ENCODE measurements at regions not wholly inside any gene's neighbourhood (a gene's known extent, or its start where the extent isn't known, plus 50 kb on each side); places are given as distances from the start of the nearest gene placed in this dataset.

DNA sequence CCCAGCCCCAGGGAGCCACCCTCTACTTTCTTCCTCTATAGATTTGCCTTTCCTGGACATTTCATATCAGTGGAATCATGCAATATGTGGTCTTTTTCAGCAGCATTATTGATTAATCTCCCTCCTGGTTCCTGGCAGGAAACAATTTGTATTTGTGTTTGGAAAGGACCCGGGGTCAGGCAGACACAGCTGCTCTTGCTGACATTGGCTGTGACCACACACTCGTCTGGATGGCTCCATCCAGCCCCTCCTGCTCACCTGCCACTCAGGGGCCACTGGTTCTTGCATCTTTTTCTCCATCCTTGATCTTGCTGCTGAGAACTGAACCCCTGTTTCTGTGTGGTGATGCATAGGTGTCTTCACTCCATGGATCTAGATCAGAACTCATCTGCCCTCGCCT, 176.6 kb upstream of the MKI67 start:
- no peak overlapping the region for H3K4me3 ChIP-seq (ENCODE audit: low read depth, low read length)
- TF ChIP-seq, protein P1, sequence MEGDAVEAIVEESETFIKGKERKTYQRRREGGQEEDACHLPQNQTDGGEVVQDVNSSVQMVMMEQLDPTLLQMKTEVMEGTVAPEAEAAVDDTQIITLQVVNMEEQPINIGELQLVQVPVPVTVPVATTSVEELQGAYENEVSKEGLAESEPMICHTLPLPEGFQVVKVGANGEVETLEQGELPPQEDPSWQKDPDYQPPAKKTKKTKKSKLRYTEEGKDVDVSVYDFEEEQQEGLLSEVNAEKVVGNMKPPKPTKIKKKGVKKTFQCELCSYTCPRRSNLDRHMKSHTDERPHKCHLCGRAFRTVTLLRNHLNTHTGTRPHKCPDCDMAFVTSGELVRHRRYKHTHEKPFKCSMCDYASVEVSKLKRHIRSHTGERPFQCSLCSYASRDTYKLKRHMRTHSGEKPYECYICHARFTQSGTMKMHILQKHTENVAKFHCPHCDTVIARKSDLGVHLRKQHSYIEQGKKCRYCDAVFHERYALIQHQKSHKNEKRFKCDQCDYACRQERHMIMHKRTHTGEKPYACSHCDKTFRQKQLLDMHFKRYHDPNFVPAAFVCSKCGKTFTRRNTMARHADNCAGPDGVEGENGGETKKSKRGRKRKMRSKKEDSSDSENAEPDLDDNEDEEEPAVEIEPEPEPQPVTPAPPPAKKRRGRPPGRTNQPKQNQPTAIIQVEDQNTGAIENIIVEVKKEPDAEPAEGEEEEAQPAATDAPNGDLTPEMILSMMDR (IDR thresholded peaks at IDR 0.05; ENCODE audit: borderline replicate concordance, insufficient read depth, low read depth, low read length): no peak

DNA sequence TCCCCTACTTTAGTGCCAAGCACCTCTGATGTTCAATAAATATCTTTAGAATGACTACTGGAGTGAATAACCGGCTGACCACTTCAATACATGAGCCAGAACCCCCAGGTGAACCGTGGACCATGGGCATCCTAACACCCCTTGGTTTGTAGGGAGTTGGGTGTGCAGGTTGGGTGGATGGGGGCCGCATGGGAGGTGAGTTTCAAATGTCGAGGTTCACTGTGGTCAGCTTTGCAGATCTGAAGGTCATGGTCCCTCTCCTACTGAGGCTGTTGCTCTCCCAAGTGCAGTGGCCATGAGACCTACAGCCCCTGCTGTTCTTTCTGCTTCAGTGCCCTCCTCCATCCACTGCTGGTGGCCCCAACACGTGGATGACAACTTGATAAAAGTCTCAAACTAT, 178.0 kb upstream of the MKI67 start:
- H3K4me3 ChIP-seq (ENCODE audit: low read depth, low read length): no peak overlapping the region
- TF ChIP-seq, protein P1 (IDR thresholded peaks at IDR 0.05; ENCODE audit: borderline replicate concordance, insufficient read depth, low read depth, low read length): no peak

DNA sequence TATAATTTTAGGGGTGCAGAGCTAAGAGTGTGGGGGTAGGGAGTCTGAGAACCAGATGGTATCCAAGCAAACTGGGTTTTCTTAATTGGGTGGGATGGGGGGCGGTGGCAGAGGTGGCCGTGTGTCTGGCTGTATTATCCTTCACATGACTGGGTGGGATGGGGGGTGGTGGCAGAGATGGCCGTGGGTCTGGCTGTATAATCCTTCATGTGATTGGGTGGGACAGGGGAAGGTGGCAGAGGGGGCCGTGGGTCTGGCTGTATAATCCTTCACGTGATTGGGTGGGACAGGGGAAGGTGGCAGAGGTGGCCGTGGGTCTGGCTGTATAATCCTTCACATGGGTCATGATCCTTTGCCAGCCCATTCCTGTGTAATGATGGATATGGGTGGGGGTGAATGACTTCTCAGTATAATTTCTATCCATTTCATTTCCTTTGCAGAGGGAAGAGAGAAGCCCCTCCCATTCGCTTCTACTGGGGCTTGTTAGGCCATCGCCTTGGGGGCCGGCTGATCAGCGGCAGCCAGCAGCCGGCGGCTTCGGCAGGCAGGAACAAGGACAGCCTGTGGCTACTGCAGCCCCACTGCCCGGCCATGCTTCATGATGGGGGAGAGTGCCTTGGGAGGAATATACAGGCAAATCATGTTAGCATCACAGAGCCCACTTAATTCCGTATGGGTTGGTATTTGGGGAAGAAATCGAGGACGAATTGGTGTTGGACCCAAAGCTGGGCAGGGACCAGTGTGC, 179.6 kb upstream of the MKI67 start:
- TF ChIP-seq, protein P1 (IDR thresholded peaks at IDR 0.05; ENCODE audit: borderline replicate concordance, insufficient read depth, low read depth, low read length): no peak
- no peak overlapping the region for H3K4me3 ChIP-seq (ENCODE audit: low read depth, low read length)

DNA sequence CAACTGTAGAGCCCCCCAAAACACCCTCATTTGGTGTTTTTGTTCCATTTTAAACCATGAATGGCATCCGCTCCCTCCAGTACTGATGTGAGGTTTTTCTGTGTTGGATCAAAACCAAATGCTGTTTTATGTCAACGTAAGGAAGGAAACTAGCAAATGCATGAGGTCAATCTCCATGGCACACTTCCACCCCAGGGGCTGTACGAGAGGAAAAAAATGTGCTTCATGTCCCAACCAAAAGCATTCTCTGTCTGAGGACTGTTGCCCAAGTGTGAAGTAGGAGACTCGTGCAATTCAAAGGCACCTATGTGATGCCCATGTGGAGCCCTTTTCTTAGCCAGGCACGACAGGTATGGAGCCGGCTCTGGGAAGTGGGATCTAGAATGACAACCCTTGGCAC, 180.3 kb upstream of the MKI67 start:
- TF ChIP-seq, protein P1 (IDR thresholded peaks at IDR 0.05; ENCODE audit: borderline replicate concordance, insufficient read depth, low read depth, low read length): no peak

DNA sequence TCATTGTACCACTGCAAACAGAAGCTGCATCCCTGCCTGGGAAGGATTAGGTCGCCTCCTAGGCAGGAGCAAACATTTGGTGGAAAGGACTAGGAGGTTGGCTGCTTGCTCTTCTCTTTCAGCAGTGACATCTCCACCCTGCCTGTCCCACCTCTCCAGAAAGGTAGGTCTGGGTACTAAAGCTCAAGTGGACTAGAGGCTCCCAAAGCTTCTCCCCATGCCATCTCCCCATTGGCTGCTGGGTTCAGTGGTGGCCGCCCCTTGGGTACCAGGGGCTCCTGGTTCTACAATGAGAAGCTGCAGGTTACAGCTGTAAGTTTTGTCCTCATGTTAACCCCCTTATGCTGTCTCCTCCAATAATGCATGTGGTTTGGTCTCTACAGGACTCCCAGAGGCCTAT, 180.7 kb upstream of the MKI67 start:
- TF ChIP-seq, protein P1 (IDR thresholded peaks at IDR 0.05; ENCODE audit: borderline replicate concordance, insufficient read depth, low read depth, low read length): no peak
- no peak overlapping the region for H3K4me3 ChIP-seq (ENCODE audit: low read depth, low read length)

More for the DNA sequence above, 180.3 kb upstream of the MKI67 start:
- no peak overlapping the region for H3K4me3 ChIP-seq (ENCODE audit: low read depth, low read length)

DNA sequence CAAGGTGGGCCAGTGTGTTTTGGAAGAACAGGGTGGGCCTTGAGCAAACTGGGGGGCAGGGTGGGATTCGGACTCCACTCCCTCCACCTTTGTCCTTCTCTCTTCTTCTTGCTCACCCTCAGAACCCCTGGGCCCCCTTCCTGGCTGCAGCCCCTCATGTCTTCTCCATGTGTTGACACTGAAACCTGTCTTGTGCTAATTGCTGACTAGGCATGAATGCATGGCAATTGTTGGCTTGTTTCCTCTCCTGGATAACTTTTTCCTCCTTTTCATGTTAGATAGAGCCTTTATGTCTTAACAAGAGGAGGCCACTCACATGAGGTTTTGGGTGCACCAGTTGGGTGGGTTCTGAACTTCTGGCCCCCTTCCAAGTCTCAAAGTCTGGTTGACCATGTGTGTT, 181.6 kb upstream of the MKI67 start:
- H3K4me3 ChIP-seq (ENCODE audit: low read depth, low read length): no peak overlapping the region
- TF ChIP-seq, protein P1 (IDR thresholded peaks at IDR 0.05; ENCODE audit: borderline replicate concordance, insufficient read depth, low read depth, low read length): no peak

DNA sequence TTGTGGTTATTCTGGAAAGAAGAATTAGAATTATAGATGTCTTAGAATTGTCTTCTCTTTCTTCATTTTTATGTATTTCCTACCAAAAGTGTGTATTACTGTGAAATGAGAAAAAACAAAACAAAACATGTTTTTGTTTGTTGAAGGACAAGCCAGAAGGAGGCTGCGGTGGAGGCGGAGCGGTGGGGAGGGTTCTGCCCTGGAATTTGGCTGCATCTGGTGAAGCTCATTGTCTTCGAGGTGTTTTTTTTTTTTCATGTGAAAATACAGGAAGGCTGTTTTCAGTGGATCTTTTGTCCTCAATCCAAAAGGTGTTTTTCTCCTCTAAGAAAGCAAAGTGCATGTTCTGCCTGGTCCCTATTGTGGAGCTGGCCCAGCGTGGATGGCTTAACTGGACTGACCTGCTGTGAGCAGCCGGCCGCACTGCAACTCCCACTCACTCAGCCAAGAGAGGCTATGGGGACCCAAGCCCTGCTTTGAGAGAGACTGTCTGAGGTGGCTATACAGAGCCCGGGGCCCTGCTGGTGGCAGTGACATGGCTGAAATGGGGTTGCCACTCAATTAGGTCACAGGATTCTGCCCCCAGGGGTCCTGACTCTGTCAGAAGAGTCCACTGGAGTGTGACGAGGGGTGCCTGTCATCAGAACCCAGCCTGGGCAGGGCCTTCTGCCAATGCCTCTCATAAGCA, 184.9 kb upstream of the MKI67 start:
- no peak overlapping the region for H3K4me3 ChIP-seq (ENCODE audit: low read depth, low read length)
- TF ChIP-seq, protein P1 (IDR thresholded peaks at IDR 0.05; ENCODE audit: borderline replicate concordance, insufficient read depth, low read depth, low read length): no peak
